ENCODE measurements at regions not wholly inside any gene's neighbourhood (a gene's known extent, or its start where the extent isn't known, plus 50 kb on each side); places are given as distances from the start of the nearest gene placed in this dataset.

- POLR2A ChIA-PET = no interaction called here
Measured at GRCh38 chr3:107877936-107878335, 212.9 kb downstream of the CD47 start.

More at GRCh38 chr3:107877936-107878335, 212.9 kb downstream of the CD47 start:
- H2AFZ ChIP-seq (ENCODE audit: control insufficient read depth, low read depth, low read length) = no peak overlapping the region
- DNase-seq (ENCODE audit: low read depth, low spot score) = no peak
- no peaks in the 10 kb centered on the region for H3K27me3 ChIP-seq (replicated peaks in 1 of 2; ENCODE audit: control insufficient read depth in 2 of 2, insufficient read depth in 2 of 2, low read length in 1 of 2)
- FAIRE-seq = no peak
- WGBS (ENCODE audit: insufficient coverage, insufficient replicate concordance, low lambda C conversion rate, missing lambda C conversion rate) = 18% methylated on average over 6 of the region's 6 CpGs
- no peak overlapping the region for H3K4me2 ChIP-seq (ENCODE audit: control insufficient read depth, insufficient read depth)
- BruUV-seq (replicated peaks) = no TSS peak
- SMC1A ChIA-PET (ENCODE audit: uncharacterized antibody, unreplicated experiment) = no interaction called here
- ATAC-seq = no peak
- no peaks in the 10 kb centered on the region for H3K9me3 ChIP-seq (replicated peaks; ENCODE audit: control insufficient read depth, insufficient read depth, low read length)
- H3K27ac ChIP-seq (ENCODE audit: control insufficient read depth, insufficient read depth) = no peak overlapping the region
- in situ Hi-C loops (cut with MboI) (no loop called here), intact Hi-C loops (cut with micrococcal nuclease; ENCODE audit: unreplicated experiment) (no loop called here)
- no peaks in the 10 kb centered on the region for H4K20me1 ChIP-seq (ENCODE audit: control insufficient read depth, insufficient read depth)
- H3K9ac ChIP-seq (ENCODE audit: control insufficient read depth, insufficient read depth, low read length) = no peak overlapping the region
- CTCF ChIA-PET = interaction anchor here (0.8 kb wide), 1 partner anchor 23 kb away, joined by 3 read pairs; no protein-coding TSS in a partner anchor
- TF ChIP-seq NFYB (IDR thresholded peaks at IDR 0.05; ENCODE audit: insufficient read depth, low read depth, low read length) (no peak), WRNIP1 (IDR thresholded peaks at IDR 0.05; ENCODE audit: borderline replicate concordance, low read depth, low read length) (no peak), NR2C2 (IDR thresholded peaks at IDR 0.05; ENCODE audit: borderline replicate concordance, control insufficient read depth, insufficient read length, low read depth) (no peak), ESRRA (IDR thresholded peaks at IDR 0.05; ENCODE audit: low read length) (no peak), PML (IDR thresholded peaks at IDR 0.05; ENCODE audit: low read length) (no peak), RUNX3 (IDR thresholded peaks at IDR 0.05; ENCODE audit: low read length) (no peak), HDAC2 (IDR thresholded peaks at IDR 0.05) (no peak), CBX5 (IDR thresholded peaks at IDR 0.05; ENCODE audit: low read depth) (no peak), ZBTB4 (CRISPR knock-in tag; IDR thresholded peaks at IDR 0.05) (no peak), BCL11A (IDR thresholded peaks at IDR 0.05; ENCODE audit: low read depth, low read length) (no peak), NR2C1 (IDR thresholded peaks at IDR 0.05) (no peak)
- TF ChIP-seq, protein P1, sequence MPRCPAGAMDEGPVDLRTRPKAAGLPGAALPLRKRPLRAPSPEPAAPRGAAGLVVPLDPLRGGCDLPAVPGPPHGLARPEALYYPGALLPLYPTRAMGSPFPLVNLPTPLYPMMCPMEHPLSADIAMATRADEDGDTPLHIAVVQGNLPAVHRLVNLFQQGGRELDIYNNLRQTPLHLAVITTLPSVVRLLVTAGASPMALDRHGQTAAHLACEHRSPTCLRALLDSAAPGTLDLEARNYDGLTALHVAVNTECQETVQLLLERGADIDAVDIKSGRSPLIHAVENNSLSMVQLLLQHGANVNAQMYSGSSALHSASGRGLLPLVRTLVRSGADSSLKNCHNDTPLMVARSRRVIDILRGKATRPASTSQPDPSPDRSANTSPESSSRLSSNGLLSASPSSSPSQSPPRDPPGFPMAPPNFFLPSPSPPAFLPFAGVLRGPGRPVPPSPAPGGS (IDR thresholded peaks at IDR 0.05; ENCODE audit: borderline replicate concordance, insufficient read depth, low read depth, low read length, poor library complexity, severe bottlenecking) = no peak
- TF ChIP-seq, protein P2, sequence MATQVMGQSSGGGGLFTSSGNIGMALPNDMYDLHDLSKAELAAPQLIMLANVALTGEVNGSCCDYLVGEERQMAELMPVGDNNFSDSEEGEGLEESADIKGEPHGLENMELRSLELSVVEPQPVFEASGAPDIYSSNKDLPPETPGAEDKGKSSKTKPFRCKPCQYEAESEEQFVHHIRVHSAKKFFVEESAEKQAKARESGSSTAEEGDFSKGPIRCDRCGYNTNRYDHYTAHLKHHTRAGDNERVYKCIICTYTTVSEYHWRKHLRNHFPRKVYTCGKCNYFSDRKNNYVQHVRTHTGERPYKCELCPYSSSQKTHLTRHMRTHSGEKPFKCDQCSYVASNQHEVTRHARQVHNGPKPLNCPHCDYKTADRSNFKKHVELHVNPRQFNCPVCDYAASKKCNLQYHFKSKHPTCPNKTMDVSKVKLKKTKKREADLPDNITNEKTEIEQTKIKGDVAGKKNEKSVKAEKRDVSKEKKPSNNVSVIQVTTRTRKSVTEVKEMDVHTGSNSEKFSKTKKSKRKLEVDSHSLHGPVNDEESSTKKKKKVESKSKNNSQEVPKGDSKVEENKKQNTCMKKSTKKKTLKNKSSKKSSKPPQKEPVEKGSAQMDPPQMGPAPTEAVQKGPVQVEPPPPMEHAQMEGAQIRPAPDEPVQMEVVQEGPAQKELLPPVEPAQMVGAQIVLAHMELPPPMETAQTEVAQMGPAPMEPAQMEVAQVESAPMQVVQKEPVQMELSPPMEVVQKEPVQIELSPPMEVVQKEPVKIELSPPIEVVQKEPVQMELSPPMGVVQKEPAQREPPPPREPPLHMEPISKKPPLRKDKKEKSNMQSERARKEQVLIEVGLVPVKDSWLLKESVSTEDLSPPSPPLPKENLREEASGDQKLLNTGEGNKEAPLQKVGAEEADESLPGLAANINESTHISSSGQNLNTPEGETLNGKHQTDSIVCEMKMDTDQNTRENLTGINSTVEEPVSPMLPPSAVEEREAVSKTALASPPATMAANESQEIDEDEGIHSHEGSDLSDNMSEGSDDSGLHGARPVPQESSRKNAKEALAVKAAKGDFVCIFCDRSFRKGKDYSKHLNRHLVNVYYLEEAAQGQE (IDR thresholded peaks at IDR 0.05; ENCODE audit: low read depth, low read length) = no peak
- H3K4me3 ChIP-seq = no peak overlapping the region
- RAD21 ChIA-PET (ENCODE audit: unreplicated experiment) = no interaction called here
- no peaks in the 10 kb centered on the region for H3K36me3 ChIP-seq (ENCODE audit: control insufficient read depth in 2 of 2, insufficient read depth in 2 of 2, low read length in 1 of 2)
- H3K4me1 ChIP-seq (ENCODE audit: control insufficient read depth, insufficient read depth, low read length) = no peaks in the 10 kb centered on the region
- H3K79me2 ChIP-seq (ENCODE audit: control insufficient read depth, insufficient read depth, low read length) = no peaks in the 10 kb centered on the region

Measured in GM12878 (cell line).